ENCODE measurements at regions not wholly inside any gene's neighbourhood (a gene's known extent, or its start where the extent isn't known, plus 50 kb on each side); places are given as distances from the start of the nearest gene placed in this dataset.

DNA sequence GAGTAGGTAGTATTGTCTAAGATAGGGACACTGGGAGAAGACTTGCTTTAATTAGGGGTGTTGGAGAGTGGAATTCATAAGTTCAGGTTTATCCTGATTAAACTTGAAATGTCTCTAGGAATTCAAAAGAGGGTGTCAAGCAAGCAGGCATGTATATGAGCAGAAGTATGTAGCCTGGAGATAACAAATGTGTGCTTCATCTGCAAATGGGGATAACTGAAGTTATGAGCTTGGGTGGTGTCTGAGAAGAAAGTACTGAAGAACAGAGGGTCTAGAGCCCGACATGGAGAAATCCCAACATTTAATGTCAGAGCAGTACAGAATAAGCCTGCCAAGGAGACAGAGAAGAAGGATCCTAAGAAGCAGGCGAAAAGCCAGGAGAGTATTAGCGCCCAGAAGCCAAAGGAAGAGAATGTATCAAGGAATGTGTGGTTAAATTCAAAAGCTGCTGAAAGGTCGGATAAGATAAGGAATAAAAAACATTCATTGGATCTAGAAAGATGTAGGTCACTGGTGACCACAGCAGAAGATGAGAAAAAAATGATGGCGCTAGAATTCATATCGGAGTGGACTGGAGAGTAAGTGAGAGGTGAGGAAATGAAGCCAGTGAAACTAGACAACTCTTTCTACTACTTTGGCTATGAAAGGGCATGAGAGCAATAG is 401.5 kb upstream of the PIK3R1 start:
- TF ChIP-seq CTCF (IDR thresholded peaks at IDR 0.05), result no peak
- no peak for TF ChIP-seq POLR2A (IDR thresholded peaks at IDR 0.05)
- no peak for TF ChIP-seq EP300 (IDR thresholded peaks at IDR 0.05)
